ENCODE measurements at regions not wholly inside any gene's neighbourhood (a gene's known extent, or its start where the extent isn't known, plus 50 kb on each side); places are given as distances from the start of the nearest gene placed in this dataset.

- TF ChIP-seq CTCF (IDR thresholded peaks at IDR 0.05), result no peak
- TF ChIP-seq POLR2A (IDR thresholded peaks at IDR 0.05), result no peak
Measured at GRCh38 chr13:84290386-84290785, 408.1 kb upstream of the SLITRK1 start.

Measured in tibial nerve (tissue), 3 donors.